ENCODE measurements at regions not wholly inside any gene's neighbourhood (a gene's known extent, or its start where the extent isn't known, plus 50 kb on each side); places are given as distances from the start of the nearest gene placed in this dataset.
"Not testable (repeated sequence)": the region's sequence is repeated elsewhere in the genome, so short reads cannot be mapped to it uniquely, and the experiment has no call there.

GRCh38 chr16:33995821-33996372, 536.5 kb downstream of the TP53TG3F start:
- H3K27me3 ChIP-seq (ENCODE audit: low read depth, low read length); H3K27ac ChIP-seq (ENCODE audit: low read length); H3K4me1 ChIP-seq (ENCODE audit: control insufficient read depth in 1 of 2, insufficient read depth in 2 of 2, low read length in 2 of 2); H3K4me3 ChIP-seq (ENCODE audit: low read depth in 1 of 2, low read length in 2 of 2); H3K9me3 ChIP-seq (ENCODE audit: control insufficient read depth in 1 of 2, low read length in 2 of 2); H3K36me3 ChIP-seq (ENCODE audit: control insufficient read depth in 1 of 2, insufficient read depth in 2 of 2, low read length in 2 of 2): not testable (repeated sequence)

GRCh38 chr16:34001184-34001583, 541.8 kb downstream of the TP53TG3F start:
- not testable (repeated sequence) for H3K27me3 ChIP-seq (ENCODE audit: low read depth, low read length); H3K9me3 ChIP-seq (ENCODE audit: control insufficient read depth in 1 of 2, low read length in 2 of 2); H3K36me3 ChIP-seq (ENCODE audit: control insufficient read depth in 1 of 2, insufficient read depth in 2 of 2, low read length in 2 of 2); H3K4me3 ChIP-seq (ENCODE audit: low read depth in 1 of 2, low read length in 2 of 2); H3K27ac ChIP-seq (ENCODE audit: low read length); H3K4me1 ChIP-seq (ENCODE audit: control insufficient read depth in 1 of 2, insufficient read depth in 2 of 2, low read length in 2 of 2)

DNA sequence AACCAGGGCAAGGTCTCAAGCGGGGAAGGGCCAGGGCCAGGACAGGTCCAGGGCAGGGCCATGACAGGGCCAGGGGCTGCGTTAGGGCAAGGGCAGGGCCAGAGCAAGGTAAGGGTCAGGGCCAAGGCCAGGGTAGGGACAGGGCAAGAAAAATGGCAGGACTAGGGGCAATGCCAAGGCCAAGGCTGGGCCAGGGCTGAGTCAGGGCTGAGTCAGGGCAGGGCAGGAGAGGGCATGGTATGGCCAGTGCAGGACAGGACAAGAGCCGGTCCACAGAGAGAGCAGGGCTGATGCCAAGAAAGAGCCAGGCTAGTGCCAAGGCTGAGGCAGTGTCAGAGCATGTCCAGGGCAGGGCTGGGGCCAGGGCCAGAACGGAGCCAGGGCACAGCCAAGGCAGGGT, 542.5 kb downstream of the TP53TG3F start:
- H3K4me1 ChIP-seq (ENCODE audit: control insufficient read depth in 1 of 2, insufficient read depth in 2 of 2, low read length in 2 of 2); H3K4me3 ChIP-seq (ENCODE audit: low read depth in 1 of 2, low read length in 2 of 2); H3K27me3 ChIP-seq (ENCODE audit: low read depth, low read length); H3K9me3 ChIP-seq (ENCODE audit: control insufficient read depth in 1 of 2, low read length in 2 of 2); H3K27ac ChIP-seq (ENCODE audit: low read length); H3K36me3 ChIP-seq (ENCODE audit: control insufficient read depth in 1 of 2, insufficient read depth in 2 of 2, low read length in 2 of 2): not testable (repeated sequence)

- H3K4me1 ChIP-seq (ENCODE audit: control insufficient read depth in 1 of 2, insufficient read depth in 2 of 2, low read length in 2 of 2); H3K9me3 ChIP-seq (ENCODE audit: control insufficient read depth in 1 of 2, low read length in 2 of 2); H3K27ac ChIP-seq (ENCODE audit: low read length); H3K4me3 ChIP-seq (ENCODE audit: low read depth in 1 of 2, low read length in 2 of 2); H3K27me3 ChIP-seq (ENCODE audit: low read depth, low read length); H3K36me3 ChIP-seq (ENCODE audit: control insufficient read depth in 1 of 2, insufficient read depth in 2 of 2, low read length in 2 of 2): not testable (repeated sequence)
These were observed 555.7 kb downstream of the TP53TG3F start for GRCh38 chr16:34014841-34015820.

- not testable (repeated sequence) for H3K9me3 ChIP-seq (ENCODE audit: control insufficient read depth in 1 of 2, low read length in 2 of 2); H3K4me3 ChIP-seq (ENCODE audit: low read depth in 1 of 2, low read length in 2 of 2); H3K27me3 ChIP-seq (ENCODE audit: low read depth, low read length); H3K36me3 ChIP-seq (ENCODE audit: control insufficient read depth in 1 of 2, insufficient read depth in 2 of 2, low read length in 2 of 2); H3K4me1 ChIP-seq (ENCODE audit: control insufficient read depth in 1 of 2, insufficient read depth in 2 of 2, low read length in 2 of 2); H3K27ac ChIP-seq (ENCODE audit: low read length)
These were observed 558.9 kb downstream of the TP53TG3F start for GRCh38 chr16:34018277-34018676.

DNA sequence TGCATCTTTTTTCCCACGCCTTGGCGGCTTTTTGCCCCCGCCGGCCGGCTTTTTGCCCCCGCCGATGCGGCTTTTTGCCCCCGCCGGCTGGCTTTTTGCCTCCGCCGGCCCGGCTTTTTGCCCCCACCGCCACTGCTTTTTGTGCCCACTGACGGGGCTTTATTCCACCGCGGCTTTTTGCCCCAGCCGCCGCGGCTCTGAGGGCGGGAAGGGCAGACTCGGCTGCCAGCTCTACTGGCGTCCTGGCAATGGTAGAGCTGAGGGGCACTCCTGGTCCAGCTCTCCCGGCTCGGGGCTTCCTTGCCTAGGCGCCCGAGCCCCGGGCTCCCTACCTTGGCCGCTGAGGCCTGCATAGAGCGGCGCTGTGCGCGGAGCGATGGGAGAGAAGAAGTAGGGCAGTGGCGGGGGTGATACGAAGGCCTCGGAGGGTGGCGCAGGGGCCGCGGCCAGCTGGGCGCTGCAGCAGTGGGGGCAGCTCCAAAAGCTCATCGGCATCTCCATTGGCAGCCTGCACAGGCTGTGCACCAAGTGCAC, 591.4 kb downstream of the TP53TG3F start:
- H3K36me3 ChIP-seq (ENCODE audit: control insufficient read depth in 1 of 2, insufficient read depth in 2 of 2, low read length in 2 of 2): no peaks in the 10 kb centered on the region
- H3K4me1 ChIP-seq (ENCODE audit: control insufficient read depth in 1 of 2, insufficient read depth in 2 of 2, low read length in 2 of 2): no peaks in the 10 kb centered on the region
- H3K27me3 ChIP-seq (ENCODE audit: low read depth, low read length): no peaks in the 10 kb centered on the region
- H3K4me3 ChIP-seq (ENCODE audit: low read depth in 1 of 2, low read length in 2 of 2): peak overlapping the region in 1 of 2 donors; percentile 32
- peaks cover 0 to 20% of the 10 kb centered on the region in 2 donors for H3K9me3 ChIP-seq (ENCODE audit: control insufficient read depth in 1 of 2, low read length in 2 of 2)
- no peak overlapping the region for H3K27ac ChIP-seq (ENCODE audit: low read length)

DNA sequence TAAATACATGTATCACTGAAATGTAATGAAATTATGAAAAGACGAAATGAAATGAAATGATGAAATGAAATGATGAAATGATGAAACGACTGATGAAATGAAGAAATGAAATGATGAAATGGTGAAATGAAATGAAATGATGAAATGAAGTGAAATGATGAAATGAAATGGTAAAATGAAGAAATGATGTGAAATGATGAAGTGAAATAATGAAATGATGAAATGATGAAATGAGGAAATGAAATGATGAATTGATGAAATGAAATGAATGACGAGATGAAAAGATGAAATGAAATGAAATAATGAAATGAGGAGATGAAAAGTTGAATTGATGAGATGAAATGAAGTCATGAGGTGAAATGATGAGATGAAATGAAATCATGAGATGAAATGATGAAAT, 594.7 kb downstream of the TP53TG3F start:
- Histone ChIP-seq H3K9me3 (ENCODE audit: control insufficient read depth in 1 of 2, low read length in 2 of 2) (peaks cover 0 to 20% of the 10 kb centered on the region in 2 donors), H3K36me3 (ENCODE audit: control insufficient read depth in 1 of 2, insufficient read depth in 2 of 2, low read length in 2 of 2) (no peaks in the 10 kb centered on the region), H3K4me3 (ENCODE audit: low read depth in 1 of 2, low read length in 2 of 2) (no peak overlapping the region), H3K4me1 (ENCODE audit: control insufficient read depth in 1 of 2, insufficient read depth in 2 of 2, low read length in 2 of 2) (no peaks in the 10 kb centered on the region), H3K27me3 (ENCODE audit: low read depth, low read length) (no peaks in the 10 kb centered on the region), H3K27ac (ENCODE audit: low read length) (no peak overlapping the region)

DNA sequence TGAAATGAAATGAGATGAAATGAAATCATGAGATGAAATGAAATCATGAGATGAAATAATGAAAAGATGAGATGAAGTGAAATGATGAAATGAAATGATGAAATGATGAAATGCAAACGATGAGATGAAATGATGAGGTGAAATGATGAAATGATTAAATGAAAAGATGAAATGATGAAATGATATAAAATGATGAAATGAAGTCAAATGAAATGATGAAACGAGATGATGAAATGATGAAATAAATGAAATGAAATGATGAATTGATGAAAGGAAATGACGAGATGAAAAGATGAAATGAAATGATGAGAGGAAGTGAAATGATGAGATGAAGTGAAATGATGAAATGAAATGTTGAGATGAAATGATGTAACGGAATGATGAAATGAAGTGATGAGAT, 595.6 kb downstream of the TP53TG3F start:
- Histone ChIP-seq H3K27me3 (ENCODE audit: low read depth, low read length) (no peaks in the 10 kb centered on the region), H3K27ac (ENCODE audit: low read length) (no peak overlapping the region), H3K9me3 (ENCODE audit: control insufficient read depth in 1 of 2, low read length in 2 of 2) (peaks cover 0 to 17% of the 10 kb centered on the region in 2 donors), H3K36me3 (ENCODE audit: control insufficient read depth in 1 of 2, insufficient read depth in 2 of 2, low read length in 2 of 2) (no peaks in the 10 kb centered on the region), H3K4me3 (ENCODE audit: low read depth in 1 of 2, low read length in 2 of 2) (no peak overlapping the region), H3K4me1 (ENCODE audit: control insufficient read depth in 1 of 2, insufficient read depth in 2 of 2, low read length in 2 of 2) (no peaks in the 10 kb centered on the region)

GRCh38 chr16:34062620-34063253, 603.3 kb downstream of the TP53TG3F start:
- H3K4me1 ChIP-seq (ENCODE audit: control insufficient read depth in 1 of 2, insufficient read depth in 2 of 2, low read length in 2 of 2); H3K27ac ChIP-seq (ENCODE audit: low read length); H3K27me3 ChIP-seq (ENCODE audit: low read depth, low read length); H3K4me3 ChIP-seq (ENCODE audit: low read depth in 1 of 2, low read length in 2 of 2); H3K36me3 ChIP-seq (ENCODE audit: control insufficient read depth in 1 of 2, insufficient read depth in 2 of 2, low read length in 2 of 2): not testable (repeated sequence)
- H3K9me3 ChIP-seq (ENCODE audit: control insufficient read depth in 1 of 2, low read length in 2 of 2): peaks cover 3 to 40% of the 10 kb centered on the region in 2 donors

DNA sequence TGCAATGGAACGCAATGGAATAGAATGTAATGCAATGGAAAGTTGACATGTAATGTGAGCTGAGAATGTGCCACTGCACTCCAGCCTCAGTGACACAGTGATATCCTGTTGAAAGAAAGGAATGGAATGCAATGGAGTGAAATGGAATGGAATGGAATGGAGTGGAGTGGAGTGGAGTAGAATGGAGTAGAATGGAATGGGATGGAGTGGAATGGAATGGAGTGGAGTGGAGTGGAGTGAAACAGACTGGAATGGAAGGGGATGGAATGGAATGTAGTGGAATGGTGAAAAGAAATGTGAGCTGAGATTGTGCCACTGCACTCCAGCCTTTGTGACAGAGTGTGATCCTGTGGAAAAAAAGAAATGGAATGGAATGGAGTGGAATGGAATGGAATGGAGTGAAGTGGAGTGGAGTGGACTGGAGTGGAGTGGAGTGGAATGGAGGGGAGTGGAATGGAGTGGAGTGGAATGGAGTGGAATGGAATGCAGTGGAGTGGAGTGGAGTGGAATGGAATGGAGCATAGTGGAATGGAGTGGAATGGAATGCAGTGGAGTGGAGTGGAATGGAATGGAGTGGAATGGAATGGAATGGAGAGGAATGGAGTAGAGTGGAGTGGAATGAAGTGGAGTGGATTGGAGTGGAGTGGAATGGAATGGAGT, 604.2 kb downstream of the TP53TG3F start:
- H3K36me3 ChIP-seq (ENCODE audit: control insufficient read depth in 1 of 2, insufficient read depth in 2 of 2, low read length in 2 of 2); H3K27ac ChIP-seq (ENCODE audit: low read length); H3K4me1 ChIP-seq (ENCODE audit: control insufficient read depth in 1 of 2, insufficient read depth in 2 of 2, low read length in 2 of 2); H3K27me3 ChIP-seq (ENCODE audit: low read depth, low read length); H3K4me3 ChIP-seq (ENCODE audit: low read depth in 1 of 2, low read length in 2 of 2): not testable (repeated sequence)
- peaks cover 7 to 44% of the 10 kb centered on the region in 2 donors for H3K9me3 ChIP-seq (ENCODE audit: control insufficient read depth in 1 of 2, low read length in 2 of 2)

DNA sequence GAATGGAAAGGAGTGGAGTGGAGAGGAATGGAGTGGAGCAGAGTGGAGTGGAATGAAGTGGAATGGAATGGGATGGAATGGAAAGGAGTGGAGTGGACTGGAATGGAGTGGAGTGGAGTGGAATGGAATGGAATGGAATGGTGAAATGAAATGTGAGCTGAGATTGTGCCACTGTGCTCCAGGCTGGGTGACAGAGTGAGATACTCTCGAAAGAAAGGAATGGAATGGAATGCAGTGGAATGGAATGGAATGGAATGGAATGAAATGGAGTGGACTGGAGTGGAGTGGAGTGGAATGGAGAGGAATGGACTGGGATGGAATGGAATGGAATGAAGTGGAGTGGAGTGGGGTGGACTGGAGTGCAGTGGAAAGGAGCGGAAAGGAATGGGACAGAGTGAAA, 605.2 kb downstream of the TP53TG3F start:
- H3K4me1 ChIP-seq (ENCODE audit: control insufficient read depth in 1 of 2, insufficient read depth in 2 of 2, low read length in 2 of 2); H3K36me3 ChIP-seq (ENCODE audit: control insufficient read depth in 1 of 2, insufficient read depth in 2 of 2, low read length in 2 of 2); H3K27ac ChIP-seq (ENCODE audit: low read length); H3K27me3 ChIP-seq (ENCODE audit: low read depth, low read length); H3K4me3 ChIP-seq (ENCODE audit: low read depth in 1 of 2, low read length in 2 of 2): not testable (repeated sequence)
- peaks cover 9 to 54% of the 10 kb centered on the region in 2 donors for H3K9me3 ChIP-seq (ENCODE audit: control insufficient read depth in 1 of 2, low read length in 2 of 2)
